Activated T-helper 17 cell treated with anti-CD3 and anti-CD28 coated beads, Interleukin-2, amount 50 U/mL, for 72 hours (primary cell): ENCODE measurements at regions not wholly inside any gene's neighbourhood (a gene's known extent, or its start where the extent isn't known, plus 50 kb on each side); places are given as distances from the start of the nearest gene placed in this dataset.
"Not testable (repeated sequence)": the region's sequence is repeated elsewhere in the genome, so short reads cannot be mapped to it uniquely, and the experiment has no call there.

ENCODE experiments used
- ATAC-seq: fragments of 150-1000 bp; cut with Tn5 transposase; replicated peaks from 2 replicates; pipeline ENCODE4 v1.10.0; 2021; ENCODE audit warnings: mild to moderate bottlenecking, moderate library complexity
- H3K27ac Mint-ChIP-seq: one replicate; pipeline ENCODE4 v1.8.0; 2022; ENCODE audit warnings: mixed read lengths
- H3K27me3 Mint-ChIP-seq: one replicate; pipeline ENCODE4 v1.8.0; 2022; ENCODE audit warnings: mixed read lengths
- H3K36me3 Mint-ChIP-seq: one replicate; pipeline ENCODE4 v1.8.0; 2022; ENCODE audit warnings: low read depth, mild to moderate bottlenecking, mixed read lengths
- H3K4me1 Mint-ChIP-seq: one replicate; pipeline ENCODE4 v1.8.0; 2022; ENCODE audit warnings: mixed read lengths
- H3K4me3 Mint-ChIP-seq: one replicate; pipeline ENCODE4 v1.8.0; 2022; ENCODE audit warnings: mild to moderate bottlenecking, mixed read lengths
- H3K9me3 Mint-ChIP-seq: one replicate; pipeline ENCODE4 v1.8.0; 2022; ENCODE audit warnings: mixed read lengths

DNA sequence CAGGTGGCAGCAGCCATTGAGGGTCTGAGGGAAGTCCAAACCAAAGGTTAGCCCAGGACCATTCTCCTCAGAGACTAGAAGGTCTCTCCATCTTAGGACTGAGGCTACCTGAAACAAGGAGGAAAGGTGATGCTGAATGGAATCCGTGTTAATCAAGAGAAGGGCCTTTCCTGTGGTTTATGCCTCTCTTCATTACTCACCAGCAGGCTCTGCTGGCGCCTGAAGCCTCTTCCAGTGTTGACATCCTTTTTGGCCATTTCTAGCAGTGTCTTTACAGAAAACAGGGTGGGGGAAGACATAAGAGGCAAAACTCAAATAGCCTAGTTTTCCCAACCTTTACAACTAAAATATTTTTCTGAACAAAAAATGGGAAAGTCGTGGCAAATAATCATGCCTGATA lies 98.0 kb downstream of the ENC1 start:
- Mint-ChIP-seq H3K4me3 (no peak overlapping the region), H3K9me3 (no peaks in the 10 kb centered on the region), H3K27ac (no peak overlapping the region), H3K36me3 (no peaks in the 10 kb centered on the region), H3K4me1 (no peaks in the 10 kb centered on the region), H3K27me3 (peaks cover 17% of the 10 kb centered on the region)
- no peak for ATAC-seq

DNA sequence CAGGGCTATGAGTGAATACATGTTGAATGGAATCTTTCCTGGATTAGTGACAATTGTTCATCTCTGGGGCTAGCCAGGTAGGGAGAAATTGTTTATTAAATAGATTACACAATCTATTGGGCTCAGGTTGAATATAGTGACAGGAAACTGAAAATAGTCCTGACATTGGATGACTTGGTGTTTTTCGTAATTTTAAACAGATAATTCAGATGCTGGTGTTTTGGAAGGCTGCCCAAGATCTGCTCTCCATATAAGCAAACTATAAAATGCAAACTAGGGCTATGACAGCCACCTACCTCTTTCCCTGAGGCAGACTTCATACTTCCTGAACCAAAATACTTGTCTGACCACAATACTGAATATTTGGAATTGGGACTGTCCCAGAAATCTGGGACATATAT lies 99.1 kb downstream of the ENC1 start:
- Mint-ChIP-seq H3K4me3 (no peak overlapping the region), H3K9me3 (no peaks in the 10 kb centered on the region), H3K27me3 (peaks cover 17% of the 10 kb centered on the region), H3K27ac (no peak overlapping the region), H3K36me3 (no peaks in the 10 kb centered on the region), H3K4me1 (no peaks in the 10 kb centered on the region)
- no peak for ATAC-seq

DNA sequence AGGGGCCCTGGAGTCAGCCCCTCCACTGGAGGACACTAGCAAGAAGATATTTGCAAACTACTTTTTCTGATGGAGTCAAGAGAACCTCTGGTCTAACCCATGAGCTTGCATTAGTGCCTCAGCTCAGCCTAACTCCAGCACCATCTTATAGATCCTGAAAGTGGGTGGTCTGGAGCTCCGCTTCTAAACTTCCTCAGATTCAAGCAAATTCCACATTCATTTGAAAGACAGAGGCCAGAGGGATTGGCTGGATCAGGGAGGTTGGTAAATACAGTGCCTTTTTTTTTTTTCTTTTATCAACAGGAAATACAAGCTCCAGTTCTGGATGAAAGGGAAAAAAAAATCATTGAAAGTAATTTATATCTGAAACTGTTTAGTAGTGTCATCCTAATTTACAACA lies 99.9 kb downstream of the ENC1 start:
- Mint-ChIP-seq H3K4me1 (no peaks in the 10 kb centered on the region), H3K27ac (no peak overlapping the region), H3K4me3 (no peak overlapping the region), H3K27me3 (peaks cover 17% of the 10 kb centered on the region), H3K9me3 (no peaks in the 10 kb centered on the region), H3K36me3 (no peaks in the 10 kb centered on the region)
- ATAC-seq = no peak

DNA sequence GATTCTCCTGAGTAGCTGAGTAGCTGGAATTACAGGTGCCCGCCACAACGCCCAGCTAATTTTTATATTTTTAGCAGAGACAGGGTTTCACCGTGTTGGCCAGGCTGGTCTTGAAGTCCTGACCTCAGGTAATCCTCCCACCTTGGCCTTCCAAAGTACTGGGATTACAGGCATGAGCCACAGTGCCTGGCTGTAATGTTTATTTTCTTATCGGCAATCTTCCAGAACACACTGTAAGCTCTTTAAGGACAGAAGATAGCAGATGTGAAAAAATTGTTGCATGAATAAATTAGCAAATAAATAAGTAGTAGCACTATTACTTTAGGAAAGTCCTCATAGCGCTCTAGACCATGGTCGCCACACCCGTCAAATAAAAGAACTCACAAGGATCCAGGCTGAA lies 100.5 kb downstream of the ENC1 start:
- ATAC-seq = no peak
- Mint-ChIP-seq H3K27me3 (peaks cover 17% of the 10 kb centered on the region), H3K4me3 (no peak overlapping the region), H3K36me3 (no peaks in the 10 kb centered on the region), H3K27ac (no peak overlapping the region), H3K4me1 (no peaks in the 10 kb centered on the region), H3K9me3 (no peaks in the 10 kb centered on the region)

DNA sequence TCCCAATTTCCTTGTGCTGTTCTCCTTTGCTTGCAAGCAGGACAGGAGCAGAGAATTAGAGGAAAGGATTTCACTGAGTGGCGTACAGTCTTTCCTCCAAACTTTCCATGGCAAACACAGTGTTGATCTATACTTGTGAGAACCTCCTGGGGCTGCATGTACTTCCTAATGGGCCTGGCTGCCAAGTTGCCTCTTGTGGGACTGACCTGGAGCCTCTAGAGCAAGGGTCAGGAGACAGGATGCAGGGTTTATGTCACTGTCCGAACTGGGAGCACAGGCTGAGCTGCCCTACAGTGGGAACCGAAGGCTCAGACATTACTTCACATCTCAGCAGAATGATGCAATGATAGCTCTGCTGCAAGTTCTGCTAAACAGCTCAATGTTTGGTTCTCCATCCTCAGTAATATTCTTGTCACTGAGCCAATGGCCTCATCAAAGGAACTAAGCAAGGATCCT lies 102.3 kb downstream of the ENC1 start:
- Mint-ChIP-seq H3K36me3 (no peaks in the 10 kb centered on the region), H3K9me3 (peaks cover 9% of the 10 kb centered on the region), H3K27me3 (peaks cover 19% of the 10 kb centered on the region), H3K27ac (no peak overlapping the region), H3K4me1 (no peaks in the 10 kb centered on the region), H3K4me3 (no peak overlapping the region)
- ATAC-seq = no peak

DNA sequence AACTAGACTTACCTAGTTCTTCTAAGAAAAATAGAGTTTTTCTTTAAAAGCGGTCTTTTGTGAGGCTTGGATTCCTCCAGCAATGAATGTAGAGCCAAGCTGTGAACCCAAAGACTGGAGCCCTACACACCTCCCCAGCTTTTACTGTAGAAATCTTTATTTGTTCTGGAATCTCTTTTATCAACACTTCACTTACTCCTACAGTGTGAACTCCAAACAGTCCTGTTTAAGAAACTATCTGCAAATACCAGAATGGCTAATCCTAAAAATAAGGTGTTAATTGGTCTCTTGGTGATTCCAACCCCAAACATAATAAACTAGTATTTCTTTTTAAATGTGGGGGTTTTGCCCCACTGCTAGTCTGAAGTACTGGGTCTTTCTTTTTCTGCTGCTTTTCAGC lies 103.9 kb downstream of the ENC1 start:
- no peak for ATAC-seq
- peaks cover 13% of the 10 kb centered on the region for H3K9me3 Mint-ChIP-seq
- H3K27ac Mint-ChIP-seq = no peak overlapping the region
- no peak overlapping the region for H3K4me3 Mint-ChIP-seq
- H3K36me3 Mint-ChIP-seq = no peaks in the 10 kb centered on the region
- H3K4me1 Mint-ChIP-seq = no peaks in the 10 kb centered on the region
- peaks cover 18% of the 10 kb centered on the region for H3K27me3 Mint-ChIP-seq

DNA sequence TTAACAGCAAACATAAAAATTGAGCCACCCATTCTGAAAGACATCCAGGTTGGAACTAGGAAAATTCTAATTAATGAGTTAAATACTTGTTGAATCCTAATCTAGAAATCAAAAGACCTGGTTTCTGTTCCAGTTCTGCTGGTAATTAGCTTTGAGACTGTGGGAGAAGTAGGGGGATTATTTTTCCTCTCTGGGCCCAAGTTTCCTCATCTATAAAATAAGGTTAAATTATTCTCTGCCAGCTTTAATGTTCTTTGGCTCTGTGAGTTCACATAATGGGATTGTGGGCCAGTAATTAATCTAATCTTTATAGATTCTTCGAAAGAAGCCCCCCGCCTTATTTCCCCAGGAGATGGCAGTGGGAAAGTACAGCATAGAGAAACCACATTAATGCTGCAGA lies 104.6 kb downstream of the ENC1 start:
- Mint-ChIP-seq H3K27ac (no peak overlapping the region), H3K4me1 (no peaks in the 10 kb centered on the region), H3K36me3 (no peaks in the 10 kb centered on the region), H3K4me3 (no peak overlapping the region), H3K27me3 (peaks cover 18% of the 10 kb centered on the region), H3K9me3 (peaks cover 13% of the 10 kb centered on the region)
- no peak for ATAC-seq

DNA sequence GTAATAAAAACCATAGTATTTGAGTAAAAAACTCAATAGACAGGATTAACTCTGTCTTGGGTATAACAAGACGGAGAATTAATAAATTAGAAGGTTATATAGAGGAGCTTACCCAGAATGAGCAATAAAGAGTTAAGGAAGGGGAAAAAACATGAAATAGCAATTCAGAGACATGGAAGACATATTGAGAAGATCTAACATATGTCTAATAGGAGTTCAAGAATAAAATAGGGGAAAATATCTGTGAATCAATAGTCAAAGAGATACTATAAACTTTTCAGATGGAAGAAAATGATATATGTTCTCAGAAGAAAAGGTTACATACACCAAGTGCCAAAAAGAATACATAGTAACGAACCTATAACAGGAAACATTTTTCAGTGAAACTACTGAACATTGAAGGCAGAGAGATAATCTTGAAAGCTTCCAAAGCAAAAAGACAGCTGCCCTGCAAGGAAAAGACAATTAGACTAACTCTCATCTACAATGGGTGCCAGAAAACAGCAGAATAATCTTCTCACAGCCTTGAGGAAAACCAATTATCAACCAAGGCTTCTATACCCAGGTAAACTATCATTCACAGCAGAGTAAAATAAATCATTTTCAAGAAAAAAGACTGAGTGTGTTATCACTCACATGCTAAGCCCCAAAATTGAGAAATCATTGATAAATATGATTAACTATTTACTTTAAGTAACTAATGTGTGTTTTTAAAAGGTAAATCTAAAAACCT lies 106.0 kb downstream of the ENC1 start:
- no peaks in the 10 kb centered on the region for H3K36me3 Mint-ChIP-seq
- peaks cover 23% of the 10 kb centered on the region for H3K27me3 Mint-ChIP-seq
- H3K27ac Mint-ChIP-seq = no peak overlapping the region
- no peak overlapping the region for H3K4me3 Mint-ChIP-seq
- H3K4me1 Mint-ChIP-seq = no peaks in the 10 kb centered on the region
- no peak for ATAC-seq
- peaks cover 13% of the 10 kb centered on the region for H3K9me3 Mint-ChIP-seq

DNA sequence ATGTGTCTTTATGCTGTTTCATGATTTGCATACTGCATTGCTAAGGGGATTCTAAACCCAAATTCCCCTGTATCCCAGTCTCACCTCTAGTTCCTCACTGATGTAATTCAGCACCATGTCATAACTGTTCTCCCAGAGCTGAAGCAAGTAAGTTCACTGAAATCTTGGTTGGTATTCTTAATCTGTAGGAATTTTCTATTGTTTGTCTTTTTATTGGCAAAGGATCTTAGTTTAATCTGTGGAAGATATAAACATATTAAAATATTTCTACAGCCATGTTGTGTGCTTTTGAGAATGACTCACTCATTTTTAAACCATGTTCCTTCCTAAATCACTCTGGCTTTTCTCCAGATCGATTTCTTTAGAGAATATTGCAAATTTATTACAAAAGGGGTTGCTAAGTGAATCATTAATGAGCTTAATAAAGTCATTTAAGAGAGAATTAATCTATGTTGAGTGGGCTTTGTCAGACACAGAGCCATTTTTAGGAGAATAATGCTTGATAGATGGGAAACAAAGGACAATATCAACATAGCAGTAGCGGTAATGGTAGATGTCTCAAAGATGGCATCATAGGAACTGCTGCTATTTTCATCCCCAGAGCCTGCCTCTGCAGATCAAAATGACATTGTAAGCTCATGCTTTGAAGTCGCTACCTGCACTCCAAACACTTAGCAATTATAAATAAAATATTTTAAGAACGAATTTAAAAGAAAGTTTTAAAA lies 110.0 kb downstream of the ENC1 start:
- Mint-ChIP-seq H3K9me3 (peaks cover 13% of the 10 kb centered on the region), H3K4me1 (no peaks in the 10 kb centered on the region), H3K27ac (no peak overlapping the region), H3K4me3 (no peak overlapping the region), H3K36me3 (no peaks in the 10 kb centered on the region), H3K27me3 (peaks cover 12% of the 10 kb centered on the region)
- ATAC-seq = no peak

DNA sequence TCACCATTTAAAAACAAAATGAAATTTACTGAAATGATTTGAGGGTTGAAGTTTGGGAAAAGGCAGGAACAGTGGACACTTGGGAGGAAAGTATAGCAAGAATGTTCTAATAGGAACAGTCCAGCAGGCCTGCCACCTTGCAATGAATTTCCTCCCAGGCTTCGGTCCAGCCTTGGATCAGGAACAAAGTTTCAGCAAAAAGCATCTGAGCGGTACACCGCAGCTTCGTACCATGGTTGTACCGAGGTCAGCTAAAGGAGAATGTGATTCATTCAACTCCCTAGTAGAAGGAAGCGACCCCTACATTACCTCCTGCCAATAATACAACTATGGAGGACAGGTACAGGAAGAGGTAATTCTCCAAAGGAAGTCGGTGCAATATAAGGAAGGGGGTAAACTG lies 111.4 kb downstream of the ENC1 start:
- peaks cover 13% of the 10 kb centered on the region for H3K27me3 Mint-ChIP-seq
- H3K4me3 Mint-ChIP-seq = no peak overlapping the region
- no peaks in the 10 kb centered on the region for H3K4me1 Mint-ChIP-seq
- peaks cover 7% of the 10 kb centered on the region for H3K9me3 Mint-ChIP-seq
- no peak overlapping the region for H3K27ac Mint-ChIP-seq
- ATAC-seq = no peak
- H3K36me3 Mint-ChIP-seq = no peaks in the 10 kb centered on the region

DNA sequence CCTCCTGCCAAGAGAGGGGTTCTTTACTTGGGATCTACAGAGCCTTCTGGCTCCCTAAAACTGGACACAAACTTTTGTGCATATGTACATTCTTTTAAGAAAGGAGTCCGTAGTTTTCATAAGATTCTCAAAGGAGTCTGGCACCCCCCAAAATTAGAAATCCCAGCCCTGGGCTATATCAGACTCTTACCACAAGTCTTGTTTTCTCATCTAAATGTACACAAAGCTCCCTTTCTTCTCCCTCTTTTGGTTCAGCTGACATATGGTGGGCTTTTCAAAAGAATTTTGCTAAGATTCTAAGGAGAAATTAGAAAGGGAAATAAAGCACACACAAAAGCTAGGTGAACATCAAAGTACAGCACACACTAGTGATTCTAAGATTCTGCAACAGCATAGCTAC lies 114.4 kb downstream of the ENC1 start:
- Mint-ChIP-seq H3K27me3 (peaks cover 14% of the 10 kb centered on the region), H3K9me3 (peaks cover 8% of the 10 kb centered on the region), H3K4me1 (no peaks in the 10 kb centered on the region), H3K27ac (no peak overlapping the region), H3K4me3 (no peak overlapping the region), H3K36me3 (no peaks in the 10 kb centered on the region)
- ATAC-seq = no peak

DNA sequence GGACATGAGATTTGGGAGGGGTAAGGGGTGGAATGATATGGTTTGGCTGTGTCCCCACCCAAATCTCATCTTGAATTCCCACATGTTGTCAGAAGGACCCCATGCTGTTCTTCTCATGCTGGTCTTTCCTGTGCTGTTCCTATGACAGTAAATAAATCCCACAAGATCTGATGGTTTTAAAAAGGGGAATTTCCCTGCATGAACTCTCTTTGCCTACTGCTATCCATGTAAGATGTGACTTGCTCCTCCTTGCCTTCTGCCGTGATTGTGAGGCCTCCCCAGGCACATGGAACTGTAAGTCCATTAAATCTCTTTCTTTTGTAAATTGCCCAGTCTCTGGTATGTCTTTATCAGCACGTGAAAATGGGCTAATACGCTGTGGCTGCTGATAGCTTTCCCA lies 115.8 kb downstream of the ENC1 start:
- H3K4me1 Mint-ChIP-seq, H3K4me3 Mint-ChIP-seq, ATAC-seq, H3K36me3 Mint-ChIP-seq, H3K9me3 Mint-ChIP-seq, H3K27me3 Mint-ChIP-seq, H3K27ac Mint-ChIP-seq: not testable (repeated sequence)

DNA sequence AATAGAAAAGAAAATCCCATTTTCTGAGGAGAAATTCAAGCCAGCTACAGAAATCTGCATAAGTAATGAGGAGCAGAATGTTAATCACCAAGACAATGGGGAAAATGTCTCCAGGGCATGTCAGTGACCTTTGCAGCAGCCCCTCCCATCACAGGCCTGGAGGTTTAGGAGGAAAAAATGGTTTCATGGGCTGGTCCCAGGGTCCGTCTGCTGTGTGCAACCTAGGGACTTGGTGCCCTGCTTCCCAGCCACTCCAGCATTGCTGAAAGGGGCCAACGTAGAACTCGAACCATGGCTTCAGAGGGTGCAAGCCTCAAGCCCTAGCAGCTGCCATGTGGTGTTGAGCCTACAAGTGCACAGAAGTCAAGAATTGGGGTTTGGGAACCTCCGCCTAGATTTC lies 116.8 kb downstream of the ENC1 start:
- ATAC-seq, H3K27ac Mint-ChIP-seq, H3K9me3 Mint-ChIP-seq, H3K4me3 Mint-ChIP-seq, H3K4me1 Mint-ChIP-seq, H3K36me3 Mint-ChIP-seq: not testable (repeated sequence)
- peaks cover 10% of the 10 kb centered on the region for H3K27me3 Mint-ChIP-seq

DNA sequence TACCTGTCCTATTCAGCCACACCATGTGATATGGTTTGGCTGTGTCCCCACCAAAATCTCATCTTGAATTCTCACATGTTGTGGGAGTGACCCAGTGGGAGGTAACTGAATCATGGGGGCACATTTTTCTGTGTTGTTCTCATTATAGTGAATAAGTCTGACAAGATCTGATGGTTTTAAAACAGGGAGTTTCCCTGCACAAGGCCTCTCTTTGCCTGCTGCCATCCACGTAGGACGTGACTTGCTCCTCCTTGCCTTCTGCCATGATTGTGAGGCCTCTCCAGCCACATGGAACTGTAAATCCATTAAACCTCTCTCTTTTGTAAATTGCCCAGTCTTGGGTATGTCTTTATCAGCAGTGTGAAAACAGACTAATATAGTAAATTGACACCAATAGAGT lies 117.7 kb downstream of the ENC1 start:
- peaks cover 13% of the 10 kb centered on the region for H3K27me3 Mint-ChIP-seq
- H3K36me3 Mint-ChIP-seq, H3K9me3 Mint-ChIP-seq, H3K27ac Mint-ChIP-seq, ATAC-seq, H3K4me3 Mint-ChIP-seq, H3K4me1 Mint-ChIP-seq: not testable (repeated sequence)

DNA sequence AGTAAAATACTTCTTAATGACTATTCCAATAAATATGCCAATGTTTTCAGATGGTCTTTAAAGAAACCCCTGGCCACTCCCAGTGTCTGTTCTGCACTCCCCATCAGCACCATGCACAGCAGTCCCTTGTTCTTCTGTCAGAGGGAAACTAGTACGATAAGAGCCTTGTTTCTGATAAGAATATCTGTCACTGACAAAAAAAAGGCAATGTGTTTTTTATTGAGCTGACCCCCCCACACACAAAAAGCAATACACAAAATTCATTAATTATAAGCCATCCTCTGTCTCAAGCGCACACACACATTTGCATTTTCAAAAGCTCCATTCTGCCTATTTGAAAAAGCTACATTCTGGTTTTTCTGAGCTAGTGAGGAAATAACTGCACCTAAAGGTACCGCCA lies 119.1 kb downstream of the ENC1 start:
- Mint-ChIP-seq H3K27ac (no peak overlapping the region), H3K36me3 (no peaks in the 10 kb centered on the region), H3K4me1 (no peaks in the 10 kb centered on the region), H3K27me3 (peaks cover 16% of the 10 kb centered on the region), H3K9me3 (peaks cover 8% of the 10 kb centered on the region), H3K4me3 (no peak overlapping the region)
- no peak for ATAC-seq
